GM06990 (cell line): ENCODE measurements at regions not wholly inside any gene's neighbourhood (a gene's known extent, or its start where the extent isn't known, plus 50 kb on each side); places are given as distances from the start of the nearest gene placed in this dataset.

Experiments
- DNase-seq: peaks from one replicate; pipeline ENCODE4 v3.0.0-alpha.2; 2011; ENCODE audit not compliant: insufficient read length; ENCODE audit errors: extremely low read depth
- H3K27me3 ChIP-seq: replicated peaks from 2 replicates; pipeline ENCODE4 v1.6.0; 2011; ENCODE audit warnings: low read length; ENCODE audit not compliant: control insufficient read depth, insufficient read depth
- H3K36me3 ChIP-seq: 2 replicates; pipeline ENCODE4 v1.5.1; 2011; ENCODE audit warnings: low read length; ENCODE audit not compliant: control insufficient read depth, insufficient read depth
- H3K4me3 ChIP-seq: replicated peaks from 2 replicates; pipeline ENCODE4 v1.5.1; 2011; ENCODE audit warnings: low read depth, mild to moderate bottlenecking, control low read depth, low read length
- CTCF ChIP-seq: IDR thresholded peaks from 2 replicates; pipeline ENCODE4 v1.5.1; 2011; ENCODE audit warnings: low read length, control low read depth, mild to moderate bottlenecking, inconsistent platforms; ENCODE audit not compliant: insufficient read depth, poor library complexity, severe bottlenecking

GRCh38 chr18:34956663-34957062 lies 84.5 kb upstream of the MAPRE2 start:
- Histone ChIP-seq H3K4me3 (no peak overlapping the region), H3K27me3 (no peaks in the 10 kb centered on the region), H3K36me3 (no peaks in the 10 kb centered on the region)
- DNase-seq = no peak
- TF ChIP-seq CTCF = no peak

GRCh38 chr18:34957119-34957863 lies 83.9 kb upstream of the MAPRE2 start:
- no peaks in the 10 kb centered on the region for H3K27me3 ChIP-seq
- no peak overlapping the region for H3K4me3 ChIP-seq
- no peak for TF ChIP-seq CTCF
- no peak for DNase-seq
- H3K36me3 ChIP-seq = no peaks in the 10 kb centered on the region

- DNase-seq = no peak
- no peaks in the 10 kb centered on the region for H3K27me3 ChIP-seq
- TF ChIP-seq CTCF = no peak
- H3K4me3 ChIP-seq = no peak overlapping the region
- H3K36me3 ChIP-seq = no peaks in the 10 kb centered on the region
Measured at GRCh38 chr18:34957864-34958259, 83.4 kb upstream of the MAPRE2 start.

- TF ChIP-seq CTCF = no peak
- H3K27me3 ChIP-seq = no peaks in the 10 kb centered on the region
- DNase-seq = no peak
- H3K4me3 ChIP-seq = no peak overlapping the region
- H3K36me3 ChIP-seq = no peaks in the 10 kb centered on the region
Measured at GRCh38 chr18:34959211-34959829, 81.9 kb upstream of the MAPRE2 start.

- Histone ChIP-seq H3K36me3 (no peaks in the 10 kb centered on the region), H3K4me3 (no peak overlapping the region), H3K27me3 (no peaks in the 10 kb centered on the region)
- TF ChIP-seq CTCF = no peak
- no peak for DNase-seq
Measured at GRCh38 chr18:34959989-34960388, 81.2 kb upstream of the MAPRE2 start.

- no peaks in the 10 kb centered on the region for H3K27me3 ChIP-seq
- DNase-seq = no peak
- no peak for TF ChIP-seq CTCF
- H3K36me3 ChIP-seq = no peaks in the 10 kb centered on the region
- no peak overlapping the region for H3K4me3 ChIP-seq
Measured at GRCh38 chr18:34965108-34965507, 76.1 kb upstream of the MAPRE2 start.
